Transverse colon (tissue), 4 donors: ENCODE measurements at regions not wholly inside any gene's neighbourhood (a gene's known extent, or its start where the extent isn't known, plus 50 kb on each side); places are given as distances from the start of the nearest gene placed in this dataset.

Experiments used
- EP300 ChIP-seq: sonication (generic); formaldehyde crosslinking; IDR thresholded peaks from one replicate; pipeline ENCODE4 v1.6.1; 2017; ENCODE audit warnings: antibody characterized with exemption, low read depth
- POLR2A ChIP-seq: fragments of 450-650 bp; IDR thresholded peaks from one replicate; pipeline ENCODE4 v1.6.1; 2016; ENCODE audit warnings: antibody characterized with exemption, mild to moderate bottlenecking, moderate library complexity
- POLR2AphosphoS5 ChIP-seq, 3 donors: sonication (generic); formaldehyde crosslinking; IDR thresholded peaks; one replicate each; pipeline ENCODE4 v1.6.1; 2016; ENCODE audit warnings: antibody characterized with exemption in 3 of 3
- TF ChIP-seq, protein P1 (sequence below), 5 experiments: fragments of 200-600 bp in 3 of 5; fragments of 450-650 bp in 2 of 5; sonication (generic) in 3 of 5; IDR thresholded peaks; 1 replicate in 2 of 5; 2 replicates in 3 of 5; pipeline ENCODE4 v1.5.1; 2016 to 2017; ENCODE audit warnings: antibody characterized with exemption in 5 of 5, inconsistent platforms in 3 of 5, mild to moderate bottlenecking in 2 of 5, moderate library complexity in 1 of 5

DNA sequence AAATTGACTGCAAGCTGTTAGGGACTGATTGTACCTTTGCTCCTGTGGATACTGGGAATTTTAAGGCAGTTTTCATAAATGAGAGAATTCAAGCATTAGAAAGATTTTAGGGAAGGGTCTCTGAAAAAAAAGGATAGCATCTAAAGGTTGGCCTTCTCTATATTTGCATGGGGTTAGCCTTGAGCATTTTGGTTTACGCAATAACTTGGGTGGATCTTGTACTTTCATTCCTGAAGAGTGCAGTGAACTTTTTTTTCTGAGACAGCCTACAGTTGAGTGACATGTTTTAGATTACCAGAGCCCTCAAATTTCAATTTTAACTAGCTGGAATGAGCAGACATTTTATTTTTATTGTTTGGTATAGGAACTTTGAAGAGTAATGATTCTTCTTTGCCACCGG, 91.6 kb upstream of the NR3C1 start:
- TF ChIP-seq, protein P1, sequence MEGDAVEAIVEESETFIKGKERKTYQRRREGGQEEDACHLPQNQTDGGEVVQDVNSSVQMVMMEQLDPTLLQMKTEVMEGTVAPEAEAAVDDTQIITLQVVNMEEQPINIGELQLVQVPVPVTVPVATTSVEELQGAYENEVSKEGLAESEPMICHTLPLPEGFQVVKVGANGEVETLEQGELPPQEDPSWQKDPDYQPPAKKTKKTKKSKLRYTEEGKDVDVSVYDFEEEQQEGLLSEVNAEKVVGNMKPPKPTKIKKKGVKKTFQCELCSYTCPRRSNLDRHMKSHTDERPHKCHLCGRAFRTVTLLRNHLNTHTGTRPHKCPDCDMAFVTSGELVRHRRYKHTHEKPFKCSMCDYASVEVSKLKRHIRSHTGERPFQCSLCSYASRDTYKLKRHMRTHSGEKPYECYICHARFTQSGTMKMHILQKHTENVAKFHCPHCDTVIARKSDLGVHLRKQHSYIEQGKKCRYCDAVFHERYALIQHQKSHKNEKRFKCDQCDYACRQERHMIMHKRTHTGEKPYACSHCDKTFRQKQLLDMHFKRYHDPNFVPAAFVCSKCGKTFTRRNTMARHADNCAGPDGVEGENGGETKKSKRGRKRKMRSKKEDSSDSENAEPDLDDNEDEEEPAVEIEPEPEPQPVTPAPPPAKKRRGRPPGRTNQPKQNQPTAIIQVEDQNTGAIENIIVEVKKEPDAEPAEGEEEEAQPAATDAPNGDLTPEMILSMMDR (IDR thresholded peaks at IDR 0.05) = no peak
- TF ChIP-seq POLR2A (no peak), POLR2AphosphoS5 (IDR thresholded peaks at IDR 0.05) (no peak), EP300 (no peak)
